Common myeloid progenitor, CD34-positive (primary cell): ENCODE measurements at regions not wholly inside any gene's neighbourhood (a gene's known extent, or its start where the extent isn't known, plus 50 kb on each side); places are given as distances from the start of the nearest gene placed in this dataset.
A peak's percentile ranks its signal among the peaks of the same experiment; 100 is the strongest.

Experiments
- CTCF ChIA-PET: fragments of 350-600 bp; sonication (Branson Sonifier 250); formaldehyde crosslinking; loops from one replicate; lab custom pipeline; 2021; ENCODE audit warnings: antibody characterized with exemption; lab: Charles Lee
- POLR2A ChIA-PET: fragments of 350-600 bp; sonication (Branson Sonifier 250); formaldehyde crosslinking; loops from one replicate; lab custom pipeline; 2021; ENCODE audit warnings: antibody characterized with exemption; lab: Charles Lee
- DNase-seq, 3 donors: peaks; one replicate each; pipeline versions ENCODE4 v3.0.0 to v3.0.0-alpha.2; 2013
- H3K27ac ChIP-seq, 2 experiments: 1 replicate in 1 of 2; 2 replicates in 1 of 2; pipeline ENCODE4 v1.7.0; 2013; ENCODE audit warnings: inconsistent platforms in 2 of 2, low read length in 2 of 2, mild to moderate bottlenecking in 2 of 2, low read depth in 1 of 2, moderate library complexity in 1 of 2; ENCODE audit not compliant: severe bottlenecking in 2 of 2, insufficient read depth in 1 of 2, poor library complexity in 1 of 2
- H3K27me3 ChIP-seq, 5 experiments: replicated peaks in 2 of 5; 1 replicate in 3 of 5; 2 replicates in 2 of 5; pipeline versions ENCODE4 v1.6.1 to v1.7.0; 2013; ENCODE audit warnings: low read length in 4 of 5, mild to moderate bottlenecking in 2 of 5, moderate library complexity in 2 of 5, inconsistent platforms in 1 of 5; ENCODE audit not compliant: insufficient read depth in 5 of 5, control insufficient read depth in 4 of 5
- H3K36me3 ChIP-seq, 4 experiments: 1 replicate in 2 of 4; 2 replicates in 2 of 4; pipeline versions ENCODE4 v1.6.1 to v1.7.0; 2013; ENCODE audit warnings: low read length in 3 of 4, control low read depth in 1 of 4, mild to moderate bottlenecking in 1 of 4; ENCODE audit not compliant: control insufficient read depth in 4 of 4, insufficient read depth in 4 of 4
- H3K4me1 ChIP-seq, 4 experiments: 1 replicate in 3 of 4; 2 replicates in 1 of 4; pipeline versions ENCODE4 v1.6.1 to v1.7.1; 2013; ENCODE audit warnings: low read length in 3 of 4, mild to moderate bottlenecking in 3 of 4, control low read depth in 1 of 4, inconsistent platforms in 1 of 4, moderate library complexity in 1 of 4; ENCODE audit not compliant: control insufficient read depth in 4 of 4, insufficient read depth in 4 of 4; ENCODE audit errors: control extremely low read depth in 1 of 4
- H3K4me3 ChIP-seq, 7 experiments: 1 replicate in 4 of 7; 2 replicates in 3 of 7; pipeline versions ENCODE4 v1.5.1 to v1.7.0; 2013; ENCODE audit warnings: mild to moderate bottlenecking in 7 of 7, low read length in 6 of 7, moderate library complexity in 6 of 7, inconsistent platforms in 2 of 7, low read depth in 2 of 7, control low read depth in 1 of 7; ENCODE audit not compliant: insufficient read depth in 4 of 7, control insufficient read depth in 1 of 7; ENCODE audit errors: extremely low read depth in 1 of 7
- H3K9me3 ChIP-seq, 5 experiments: 1 replicate in 4 of 5; 2 replicates in 1 of 5; pipeline versions ENCODE4 v1.6.1 to v1.7.1; 2013; ENCODE audit warnings: low read length in 4 of 5, mild to moderate bottlenecking in 2 of 5, inconsistent platforms in 1 of 5, low read depth in 1 of 5, moderate library complexity in 1 of 5; ENCODE audit not compliant: control insufficient read depth in 4 of 5, insufficient read depth in 2 of 5; ENCODE audit errors: control extremely low read depth in 1 of 5
- WGBS: methylation state at CpG from one replicate; pipeline ENCODE4 v1.1.5; 2013; ENCODE audit not compliant: insufficient coverage; 5-methylcytosine and 5-hydroxymethylcytosine counted together

- 96% methylated on average over 7 of the region's 15 CpGs for WGBS
- Histone ChIP-seq H3K36me3 (no peaks in the 10 kb centered on the region), H3K4me3 (no peak overlapping the region), H3K27ac (no peak overlapping the region), H3K27me3 (peaks cover 0 to 4% (median 0%) of the 10 kb centered on the region in 5 experiments), H3K9me3 (peaks cover 0 to 11% (median 5%) of the 10 kb centered on the region in 5 experiments), H3K4me1 (peaks cover 0 to 2% (median 0%) of the 10 kb centered on the region in 4 experiments)
- ChIA-PET CTCF (interaction anchor here (1.0 to 1.7 kb wide), 4 partner anchors 8 to 54 kb away, joined by 3 read pairs; no protein-coding TSS in a partner anchor), POLR2A (no interaction called here)
- no peak for DNase-seq
Observed at GRCh38 chr22:49713003-49713402, 114.7 kb downstream of the BRD1 start.

DNA sequence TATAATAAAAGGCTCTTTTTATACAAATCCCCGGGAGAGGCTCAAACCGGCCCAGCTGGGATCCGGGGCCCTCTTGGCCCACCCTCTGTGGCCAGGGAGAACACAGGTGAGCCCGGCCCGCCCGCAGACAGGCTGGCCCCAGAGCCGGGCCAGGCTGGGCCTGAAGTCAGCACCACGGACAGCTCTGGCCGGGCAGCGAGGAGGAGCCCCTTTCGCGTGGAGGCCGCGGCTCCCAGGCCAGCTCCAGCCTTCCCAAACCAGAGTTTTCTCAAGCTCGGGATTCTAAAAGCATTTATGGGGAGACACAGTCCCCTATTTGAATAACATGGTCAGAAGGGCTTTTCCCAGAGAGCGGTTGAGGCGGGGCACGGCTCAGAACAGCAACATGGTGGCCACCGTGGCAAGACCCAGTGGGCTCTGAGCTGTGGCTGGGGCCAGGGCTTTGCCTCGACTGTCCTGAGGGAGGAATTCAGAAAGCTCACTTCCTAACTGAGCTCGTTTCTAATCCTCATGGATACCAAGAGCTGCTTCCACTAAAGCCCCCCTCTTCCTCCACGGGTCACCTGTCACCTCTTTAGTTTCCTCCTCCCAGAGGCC is 115.4 kb downstream of the BRD1 start:
- ChIA-PET CTCF (interaction anchor here (1.0 to 1.7 kb wide), 4 partner anchors 8 to 53 kb away, joined by 3 read pairs; no protein-coding TSS in a partner anchor), POLR2A (no interaction called here)
- peaks cover 0 to 2% (median 0%) of the 10 kb centered on the region in 4 experiments for H3K4me1 ChIP-seq
- H3K27ac ChIP-seq: no peak overlapping the region
- H3K9me3 ChIP-seq: peaks cover 0 to 11% (median 5%) of the 10 kb centered on the region in 5 experiments
- no peaks in the 10 kb centered on the region for H3K36me3 ChIP-seq
- peak in 2 of 3 donors; percentile 38 to 39 for DNase-seq
- 41% methylated on average over 22 of the region's 22 CpGs for WGBS
- H3K4me3 ChIP-seq: no peak overlapping the region
- H3K27me3 ChIP-seq: peaks cover 0 to 4% (median 0%) of the 10 kb centered on the region in 5 experiments

- Histone ChIP-seq H3K36me3 (no peaks in the 10 kb centered on the region), H3K9me3 (peaks cover 0 to 11% (median 5%) of the 10 kb centered on the region in 5 experiments), H3K4me3 (no peak overlapping the region), H3K27me3 (peaks cover 0 to 4% (median 2%) of the 10 kb centered on the region in 5 experiments), H3K4me1 (peaks cover 0 to 13% (median 6%) of the 10 kb centered on the region in 4 experiments), H3K27ac (no peak overlapping the region)
- CTCF ChIA-PET: interaction anchor here (1.2 kb wide), 1 partner anchor 15 kb away, joined by 3 read pairs; no protein-coding TSS in a partner anchor
- no peak for DNase-seq
- 98% methylated on average over 9 of the region's 9 CpGs for WGBS
- POLR2A ChIA-PET: no interaction called here
Observed at GRCh38 chr22:49710746-49711145, 116.9 kb downstream of the BRD1 start.

GRCh38 chr22:49709464-49709863 is 118.2 kb downstream of the BRD1 start:
- Histone ChIP-seq H3K4me3 (no peak overlapping the region), H3K9me3 (peaks cover 0 to 11% (median 5%) of the 10 kb centered on the region in 5 experiments), H3K27me3 (peaks cover 0 to 4% (median 2%) of the 10 kb centered on the region in 5 experiments), H3K27ac (no peak overlapping the region), H3K36me3 (no peaks in the 10 kb centered on the region), H3K4me1 (peaks cover 3 to 26% (median 18%) of the 10 kb centered on the region in 4 experiments)
- ChIA-PET CTCF (no interaction called here), POLR2A (no interaction called here)
- WGBS: 96% methylated on average over 4 of the region's 4 CpGs
- no peak for DNase-seq

GRCh38 chr22:49705972-49706352 is 121.7 kb downstream of the BRD1 start:
- CTCF ChIA-PET: interaction anchor here (2.4 kb wide), 1 partner anchor 18 kb away, joined by 8 read pairs; no protein-coding TSS in a partner anchor
- DNase-seq: no peak
- POLR2A ChIA-PET: interaction anchor here (2.0 kb wide), 1 partner anchor 48 kb away, joined by 8 read pairs; no protein-coding TSS in a partner anchor
- H3K27ac ChIP-seq: no peak overlapping the region
- peak overlapping the region in 2 of 7 experiments; percentile 16 to 48 for H3K4me3 ChIP-seq
- H3K36me3 ChIP-seq: no peaks in the 10 kb centered on the region
- 56% methylated on average over 13 of the region's 13 CpGs for WGBS
- peaks cover 0 to 3% (median 0%) of the 10 kb centered on the region in 5 experiments for H3K27me3 ChIP-seq
- H3K4me1 ChIP-seq: peaks cover 3 to 34% (median 27%) of the 10 kb centered on the region in 4 experiments
- H3K9me3 ChIP-seq: peaks cover 0 to 20% (median 7%) of the 10 kb centered on the region in 5 experiments

- Histone ChIP-seq H3K4me1 (peaks cover 3 to 32% (median 27%) of the 10 kb centered on the region in 4 experiments), H3K9me3 (peaks cover 0 to 19% (median 5%) of the 10 kb centered on the region in 5 experiments), H3K27ac (no peak overlapping the region), H3K36me3 (no peaks in the 10 kb centered on the region), H3K27me3 (peaks cover 0 to 3% (median 0%) of the 10 kb centered on the region in 5 experiments), H3K4me3 (peak overlapping the region in 5 of 7 experiments; percentile 4 to 62 (median 23))
- ChIA-PET POLR2A (interaction anchor here (0.6 to 2.0 kb wide), 5 partner anchors 20 to 79 kb away, joined by 3 to 8 read pairs (median 4); no protein-coding TSS in a partner anchor), CTCF (interaction anchor here (1.4 to 2.4 kb wide), 3 partner anchors 19 to 48 kb away, joined by 5 to 8 read pairs (median 5); no protein-coding TSS in a partner anchor)
- 12% methylated on average over 19 of the region's 22 CpGs for WGBS
- DNase-seq: peak; percentile 22 to 75 (median 60)
Observed at GRCh38 chr22:49705216-49705971, 122.3 kb downstream of the BRD1 start.
